Keratinocyte (primary cell): ENCODE measurements at regions not wholly inside any gene's neighbourhood (a gene's known extent, or its start where the extent isn't known, plus 50 kb on each side); places are given as distances from the start of the nearest gene placed in this dataset.

Experiments
- CTCF ChIP-seq, 3 experiments: IDR thresholded peaks in 1 of 3; conservative IDR thresholded peaks in 1 of 3; optimal IDR thresholded peaks in 1 of 3; 2 replicates in 2 of 3; 3 replicates in 1 of 3; pipeline versions ENCODE3 to v1.5.1; 2011; ENCODE audit warnings: low read length in 3 of 3, mild to moderate bottlenecking in 3 of 3, moderate library complexity in 2 of 3, control low read depth in 1 of 3, inconsistent platforms in 1 of 3; ENCODE audit not compliant: insufficient read depth in 2 of 3; ENCODE audit errors: extremely low read depth in 1 of 3
- EZH2 ChIP-seq: IDR thresholded peaks from one replicate; pipeline ENCODE4 v1.6.1; 2012; ENCODE audit warnings: inconsistent platforms, mild to moderate bottlenecking, low read length, moderate library complexity

DNA sequence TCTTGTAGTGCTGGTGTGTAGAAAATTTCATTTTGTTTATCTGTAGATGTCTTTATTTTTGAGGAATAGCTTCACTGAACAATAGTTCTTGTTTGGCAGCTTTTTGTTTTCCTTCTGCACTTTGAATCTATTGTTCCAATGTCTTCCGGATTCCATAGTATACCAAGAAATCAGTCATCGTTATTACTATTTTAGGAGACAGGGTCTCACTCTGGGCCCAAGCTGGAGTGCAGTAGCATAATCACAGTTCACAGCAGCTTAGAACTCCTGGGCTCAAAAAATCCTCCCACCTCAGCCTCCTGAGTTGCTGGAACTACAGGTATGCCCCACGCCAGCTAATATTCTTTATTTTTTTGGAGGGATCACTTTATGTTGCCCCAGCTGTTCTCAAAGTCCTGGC is 67.7 kb upstream of the RGS2 start:
- TF ChIP-seq CTCF (optimal IDR thresholded peaks at IDR 0.05 in 1 of 3, IDR thresholded peaks at IDR 0.05 in 1 of 3, conservative IDR thresholded peaks at IDR 0.05 in 1 of 3; ENCODE audit: extremely low read depth in 1 of 3, insufficient read depth in 2 of 3, low read length in 3 of 3) (no peak), EZH2 (no peak)
